ENCODE measurements at regions not wholly inside any gene's neighbourhood (a gene's known extent, or its start where the extent isn't known, plus 50 kb on each side); places are given as distances from the start of the nearest gene placed in this dataset.

DNA sequence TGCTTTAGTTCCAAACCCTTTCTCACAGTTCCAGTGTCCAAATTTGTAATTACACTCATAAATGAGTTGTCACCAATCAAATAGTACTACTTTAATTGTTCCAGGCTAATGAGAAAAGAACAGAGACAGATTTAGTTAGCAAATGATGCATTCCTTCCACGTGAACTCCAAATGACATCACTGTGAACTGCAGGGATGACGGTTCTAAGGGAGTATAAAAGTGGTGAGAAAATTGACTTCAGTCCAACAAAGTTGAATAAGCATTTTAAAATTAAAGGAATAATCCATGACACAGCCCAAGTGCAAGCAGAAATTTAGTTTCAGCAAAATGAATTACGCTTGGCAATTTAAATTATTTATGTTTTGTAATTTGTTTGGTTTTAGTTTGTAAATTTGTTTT lies 102.0 kb upstream of the LRATD1 start:
- peak in 2 of 8 experiments; percentile 74 to 79 for ATAC-seq (replicated peaks in 6 of 8)
- no peak overlapping the region for H3K27ac ChIP-seq
- no peaks in the 10 kb centered on the region for H3K4me1 ChIP-seq (replicated peaks in 1 of 2)
- 0 to 92% (median 69%) methylated on average over 2 to 3 of the region's 3 CpGs for WGBS, 10 experiments
- no peak overlapping the region for H3K4me3 ChIP-seq
- in situ Hi-C loops (cut with MboI; ENCODE audit: low pct_unique_long_range_greater_than_20kb in 2 of 9, low sequenced_read_pairs in 9 of 9, unreplicated experiment in 9 of 9) = no loop called here

DNA sequence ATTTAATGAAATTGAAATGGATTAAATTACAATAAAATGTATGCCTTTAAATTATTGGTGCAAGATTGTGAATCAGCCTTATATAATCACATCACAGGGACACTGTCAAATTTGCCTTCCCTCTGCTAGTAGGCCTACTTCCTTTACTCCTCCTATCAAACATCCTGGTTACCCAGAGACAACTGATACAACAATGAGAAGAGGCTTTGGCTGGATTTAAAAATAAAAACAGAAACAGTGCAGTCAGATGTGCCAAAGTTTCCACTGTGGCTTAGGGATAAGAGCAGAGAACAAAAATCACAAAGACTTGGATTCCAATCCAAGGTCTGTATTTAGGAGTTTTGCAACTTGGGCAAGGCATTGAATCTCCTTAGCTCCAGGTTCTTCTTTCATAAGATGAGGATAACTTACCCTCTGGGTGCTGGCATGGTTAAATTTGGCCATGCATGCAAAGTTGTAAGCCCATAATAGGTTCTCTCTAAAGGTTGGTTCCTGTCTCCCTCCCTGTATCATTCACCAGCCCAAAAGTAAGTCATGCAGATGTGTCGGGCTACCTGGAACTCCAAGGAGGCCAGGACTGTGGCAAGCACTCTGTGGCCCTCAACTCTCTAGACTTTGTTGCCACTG lies 99.3 kb upstream of the LRATD1 start:
- H3K27ac ChIP-seq = no peak overlapping the region
- 20 to 50% methylated on average over 1 of the region's 1 CpG; no CpG with 5 or more reads in 8 of the 10 experiments for WGBS, 10 experiments
- in situ Hi-C loops (cut with MboI; ENCODE audit: low pct_unique_long_range_greater_than_20kb in 2 of 9, low sequenced_read_pairs in 9 of 9, unreplicated experiment in 9 of 9) = no loop called here
- no peaks in the 10 kb centered on the region for H3K4me1 ChIP-seq (replicated peaks in 1 of 2)
- no peak overlapping the region for H3K4me3 ChIP-seq
- no peak for ATAC-seq (replicated peaks in 6 of 8)

DNA sequence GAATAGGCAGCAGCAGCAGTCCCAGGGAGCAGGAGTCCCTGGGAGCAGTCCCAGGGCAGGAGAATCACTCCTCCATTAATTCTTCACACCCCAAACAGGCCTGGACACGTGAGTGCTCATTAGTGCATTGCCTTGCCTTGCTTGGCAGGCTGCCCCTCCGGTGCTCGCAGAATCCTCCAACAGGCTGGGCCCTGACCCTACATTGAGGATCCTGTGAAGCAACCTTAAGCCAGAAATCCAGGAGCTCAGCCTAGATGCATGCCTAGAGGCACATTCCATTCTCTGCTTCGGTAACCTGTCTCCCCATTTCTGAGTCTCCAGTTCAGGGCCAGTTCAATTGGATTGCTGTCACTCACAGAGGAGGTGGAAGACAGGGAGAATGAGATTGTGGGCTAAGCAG lies 97.4 kb upstream of the LRATD1 start:
- 0 to 72% (median 62%) methylated on average over 1 to 4 of the region's 4 CpGs; no CpG with 5 or more reads in 7 of the 10 experiments for whole genome bisulfite sequencing, 10 experiments
- ATAC-seq (replicated peaks in 6 of 8) = no peak
- in situ Hi-C loops (cut with MboI; ENCODE audit: low pct_unique_long_range_greater_than_20kb in 2 of 9, low sequenced_read_pairs in 9 of 9, unreplicated experiment in 9 of 9) = no loop called here

DNA sequence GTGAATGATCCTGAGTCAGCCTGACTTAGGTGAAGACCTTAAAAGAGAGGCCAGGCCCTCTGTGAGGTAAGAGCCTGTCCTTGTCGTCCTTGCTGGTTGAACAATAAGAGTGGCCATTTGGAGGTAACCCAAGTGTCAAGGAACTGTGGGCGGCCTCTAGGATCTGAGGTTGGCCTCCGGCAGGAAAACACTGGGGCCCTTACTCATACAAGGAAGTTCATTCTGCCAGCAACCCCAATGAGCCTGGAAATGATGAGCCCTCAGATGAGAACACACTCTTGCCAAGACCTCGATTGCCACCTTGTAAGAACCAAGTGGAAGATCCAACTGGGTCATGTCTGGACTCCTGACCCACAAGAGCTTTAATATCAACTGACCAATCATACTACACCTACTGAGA lies 95.5 kb upstream of the LRATD1 start:
- no peak for ATAC-seq (replicated peaks in 6 of 8)
- WGBS, 10 experiments = 29 to 93% (median 78%) methylated on average over 1 to 4 of the region's 4 CpGs; no CpG with 5 or more reads in 4 of the 10 experiments
- Histone ChIP-seq H3K4me3 (no peak overlapping the region), H3K4me1 (replicated peaks in 1 of 2) (no peaks in the 10 kb centered on the region), H3K27ac (no peak overlapping the region)
- in situ Hi-C loops (cut with MboI; ENCODE audit: low pct_unique_long_range_greater_than_20kb in 2 of 9, low sequenced_read_pairs in 9 of 9, unreplicated experiment in 9 of 9) = no loop called here

More for the DNA sequence above, 97.4 kb upstream of the LRATD1 start:
- no peak overlapping the region for H3K4me3 ChIP-seq
- no peaks in the 10 kb centered on the region for H3K4me1 ChIP-seq (replicated peaks in 1 of 2)
- H3K27ac ChIP-seq = no peak overlapping the region

DNA sequence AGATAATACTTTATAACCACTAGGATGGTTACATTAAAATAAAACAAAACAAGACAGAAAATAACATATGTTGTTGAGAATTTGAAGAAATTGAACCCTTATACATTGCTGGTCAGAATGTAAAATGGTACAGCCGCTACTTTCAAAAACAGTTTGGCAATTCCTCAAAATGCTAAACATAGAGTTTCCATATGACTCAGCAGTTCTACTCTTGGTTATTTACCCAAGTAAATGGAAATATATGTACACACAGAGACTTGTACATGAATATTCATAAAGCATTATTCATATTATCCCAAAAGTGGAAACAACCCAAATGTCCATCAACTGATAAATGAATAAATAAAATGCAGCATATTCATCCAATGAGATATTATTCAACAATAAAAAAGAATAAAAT lies 92.5 kb upstream of the LRATD1 start:
- peak in 3 of 8 experiments; percentile 75 to 93 (median 84) for ATAC-seq (replicated peaks in 6 of 8)
- Histone ChIP-seq H3K4me1 (replicated peaks in 1 of 2) (peaks cover 0 to 3% of the 10 kb centered on the region in 2 donors), H3K4me3 (no peak overlapping the region), H3K27ac (no peak overlapping the region)
- 0 to 100% (median 83%) methylated on average over 1 of the region's 1 CpG; no CpG with 5 or more reads in 1 of the 10 experiments for WGBS, 10 experiments
- in situ Hi-C loops (cut with MboI; ENCODE audit: low pct_unique_long_range_greater_than_20kb in 2 of 9, low sequenced_read_pairs in 9 of 9, unreplicated experiment in 9 of 9) = no loop called here

DNA sequence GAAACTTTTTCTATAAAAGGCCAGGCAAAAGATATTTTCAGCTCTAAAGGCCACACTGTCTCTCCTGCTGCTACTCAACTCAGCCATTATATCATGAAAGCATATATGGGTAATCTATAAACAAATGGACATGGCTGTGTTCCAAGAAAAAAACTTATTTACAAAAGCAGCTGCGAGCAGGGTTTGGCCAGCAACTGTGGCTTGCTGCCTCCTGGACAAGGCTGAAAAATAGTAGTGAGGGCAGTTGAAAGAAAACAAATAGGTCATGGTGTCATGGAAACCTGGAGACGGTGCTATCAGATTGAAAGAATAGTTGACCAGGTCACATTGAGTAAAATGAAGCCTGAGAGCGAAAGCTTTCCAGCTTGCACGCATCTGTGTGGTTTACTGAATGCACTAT lies 89.2 kb upstream of the LRATD1 start:
- peak in 4 of 8 experiments; percentile 10 to 92 (median 34) for ATAC-seq (replicated peaks in 6 of 8)
- no peak overlapping the region for H3K27ac ChIP-seq
- H3K4me1 ChIP-seq (replicated peaks in 1 of 2) = peaks cover 0 to 3% of the 10 kb centered on the region in 2 donors
- WGBS, 10 experiments = 0 to 71% (median 52%) methylated on average over 1 to 4 of the region's 4 CpGs; no CpG with 5 or more reads in 3 of the 10 experiments
- in situ Hi-C loops (cut with MboI; ENCODE audit: low pct_unique_long_range_greater_than_20kb in 2 of 9, low sequenced_read_pairs in 9 of 9, unreplicated experiment in 9 of 9) = no loop called here
- H3K4me3 ChIP-seq = no peak overlapping the region

DNA sequence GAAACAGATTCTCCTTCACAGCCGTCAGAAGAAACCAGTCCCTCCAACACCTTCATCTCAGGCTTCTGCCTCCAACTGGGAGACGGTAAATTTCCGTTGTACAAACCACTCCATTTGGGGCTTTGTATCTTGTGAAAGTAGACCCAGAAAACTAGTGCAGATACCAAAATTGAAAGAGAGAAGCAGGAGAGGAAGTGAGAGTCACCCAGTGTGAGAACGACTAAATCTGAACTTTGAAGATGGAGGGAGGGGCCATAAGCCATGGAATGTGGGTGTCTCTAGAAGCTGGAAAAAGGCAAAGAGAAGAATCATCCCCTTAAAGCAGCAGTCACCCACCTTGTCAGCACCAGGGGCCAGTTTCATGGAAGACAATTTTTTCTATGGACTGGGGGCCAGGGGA lies 88.3 kb upstream of the LRATD1 start:
- in situ Hi-C loops (cut with MboI; ENCODE audit: low pct_unique_long_range_greater_than_20kb in 2 of 9, low sequenced_read_pairs in 9 of 9, unreplicated experiment in 9 of 9) = no loop called here
- Histone ChIP-seq H3K4me3 (no peak overlapping the region), H3K27ac (no peak overlapping the region), H3K4me1 (replicated peaks in 1 of 2) (peaks cover 0 to 3% of the 10 kb centered on the region in 2 donors)
- WGBS, 10 experiments = 33 to 100% (median 74%) methylated on average over 1 to 4 of the region's 4 CpGs; no CpG with 5 or more reads in 2 of the 10 experiments
- no peak for ATAC-seq (replicated peaks in 6 of 8)

DNA sequence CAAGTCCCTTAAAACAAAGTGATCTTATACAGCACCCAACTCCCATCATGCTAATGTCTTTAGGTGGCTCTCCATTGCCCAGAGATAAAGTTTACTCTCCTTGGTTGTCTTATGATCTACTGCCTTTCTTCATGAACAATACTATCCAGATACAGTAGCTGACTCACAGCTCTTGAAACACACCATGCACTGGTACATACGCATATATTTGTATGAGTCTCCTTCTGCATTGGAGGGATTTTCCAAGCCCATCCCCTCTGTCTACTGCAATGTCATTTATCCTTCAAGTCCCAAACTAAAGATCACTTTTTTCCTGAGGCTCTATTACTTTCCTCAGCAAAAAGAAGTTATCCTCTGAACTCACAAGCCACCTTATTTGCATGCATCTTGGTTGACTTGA lies 84.7 kb upstream of the LRATD1 start:
- H3K4me1 ChIP-seq (replicated peaks in 1 of 2) = peaks cover 0 to 3% of the 10 kb centered on the region in 2 donors
- H3K27ac ChIP-seq = no peak overlapping the region
- WGBS, 10 experiments = 40 to 100% (median 100%) methylated on average over 1 of the region's 1 CpG; no CpG with 5 or more reads in 5 of the 10 experiments
- H3K4me3 ChIP-seq = no peak overlapping the region
- in situ Hi-C loops (cut with MboI; ENCODE audit: low pct_unique_long_range_greater_than_20kb in 2 of 9, low sequenced_read_pairs in 9 of 9, unreplicated experiment in 9 of 9) = no loop called here
- ATAC-seq (replicated peaks in 6 of 8) = peak in 2 of 8 experiments; percentile 75 to 77

DNA sequence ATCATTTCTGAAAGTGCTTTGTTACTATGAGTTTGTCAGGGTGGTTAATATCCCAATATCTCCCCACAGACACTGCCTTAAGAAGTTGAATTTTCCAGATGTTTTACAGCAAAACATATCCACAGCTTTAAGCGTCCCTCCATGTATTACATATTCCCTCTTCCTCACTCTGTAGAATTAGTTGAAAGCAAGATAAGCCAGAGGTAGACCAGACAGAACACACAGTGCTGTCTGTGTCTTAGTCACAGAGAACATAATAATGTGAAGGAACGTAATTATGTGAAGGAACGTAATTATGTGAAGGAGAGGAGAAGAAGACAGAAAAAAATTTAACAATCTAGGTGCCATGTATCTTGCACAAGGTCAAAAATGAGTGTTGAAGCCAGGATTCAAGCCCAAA lies 81.9 kb upstream of the LRATD1 start:
- Histone ChIP-seq H3K4me3 (no peak overlapping the region), H3K27ac (no peak overlapping the region), H3K4me1 (replicated peaks in 1 of 2) (no peaks in the 10 kb centered on the region)
- 67 to 100% (median 87%) methylated on average over 1 to 3 of the region's 3 CpGs; no CpG with 5 or more reads in 2 of the 10 experiments for WGBS, 10 experiments
- in situ Hi-C loops (cut with MboI; ENCODE audit: low pct_unique_long_range_greater_than_20kb in 2 of 9, low sequenced_read_pairs in 9 of 9, unreplicated experiment in 9 of 9) = no loop called here
- ATAC-seq (replicated peaks in 6 of 8) = no peak

DNA sequence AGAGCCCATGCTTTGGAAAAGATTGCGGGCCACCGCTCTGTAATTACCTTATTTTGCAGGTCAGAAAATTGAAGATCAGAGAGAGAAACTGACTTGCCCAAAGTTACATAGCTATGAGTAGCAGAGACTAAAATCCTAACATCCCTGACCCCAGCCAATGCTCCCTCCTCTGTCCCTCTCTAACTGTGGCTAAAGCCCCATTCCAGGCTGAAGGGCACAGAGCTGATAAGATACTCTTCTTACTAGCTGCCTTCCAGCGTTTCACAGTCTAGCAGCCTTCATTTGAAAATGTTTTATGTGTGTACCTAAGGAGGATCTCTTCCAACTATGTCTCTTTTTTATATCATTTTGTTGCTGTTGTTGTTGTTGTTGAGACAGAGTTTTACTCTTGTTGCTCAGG lies 81.4 kb upstream of the LRATD1 start:
- ATAC-seq (replicated peaks in 6 of 8) = no peak
- 80 to 100% (median 100%) methylated on average over 1 to 3 of the region's 3 CpGs; no CpG with 5 or more reads in 3 of the 10 experiments for WGBS, 10 experiments
- in situ Hi-C loops (cut with MboI; ENCODE audit: low pct_unique_long_range_greater_than_20kb in 2 of 9, low sequenced_read_pairs in 9 of 9, unreplicated experiment in 9 of 9) = no loop called here
- Histone ChIP-seq H3K4me3 (no peak overlapping the region), H3K4me1 (replicated peaks in 1 of 2) (no peaks in the 10 kb centered on the region), H3K27ac (no peak overlapping the region)

DNA sequence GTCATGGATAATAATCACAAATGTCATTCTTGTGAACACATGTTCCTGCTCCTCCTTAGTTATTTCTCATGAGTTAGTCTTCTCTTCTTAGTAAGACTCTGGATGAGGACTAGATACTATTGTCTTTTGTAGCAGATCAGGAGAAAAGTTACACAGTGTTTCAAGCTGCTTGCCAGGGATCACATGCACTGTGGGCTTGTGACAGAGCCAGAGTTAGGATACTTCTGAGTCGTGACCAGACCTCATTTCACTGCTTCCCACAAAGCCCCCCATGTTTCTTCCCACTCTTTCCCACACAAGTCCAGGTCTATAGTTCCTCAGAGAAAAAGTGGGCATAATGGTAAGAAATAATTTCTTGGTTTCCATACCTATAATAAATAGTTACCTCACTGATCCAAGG lies 80.2 kb upstream of the LRATD1 start:
- no peak overlapping the region for H3K27ac ChIP-seq
- no peak for ATAC-seq (replicated peaks in 6 of 8)
- 10 to 83% (median 67%) methylated on average over 1 of the region's 1 CpG; no CpG with 5 or more reads in 5 of the 10 experiments for WGBS, 10 experiments
- H3K4me3 ChIP-seq = no peak overlapping the region
- no peaks in the 10 kb centered on the region for H3K4me1 ChIP-seq (replicated peaks in 1 of 2)
- in situ Hi-C loops (cut with MboI; ENCODE audit: low pct_unique_long_range_greater_than_20kb in 2 of 9, low sequenced_read_pairs in 9 of 9, unreplicated experiment in 9 of 9) = no loop called here

DNA sequence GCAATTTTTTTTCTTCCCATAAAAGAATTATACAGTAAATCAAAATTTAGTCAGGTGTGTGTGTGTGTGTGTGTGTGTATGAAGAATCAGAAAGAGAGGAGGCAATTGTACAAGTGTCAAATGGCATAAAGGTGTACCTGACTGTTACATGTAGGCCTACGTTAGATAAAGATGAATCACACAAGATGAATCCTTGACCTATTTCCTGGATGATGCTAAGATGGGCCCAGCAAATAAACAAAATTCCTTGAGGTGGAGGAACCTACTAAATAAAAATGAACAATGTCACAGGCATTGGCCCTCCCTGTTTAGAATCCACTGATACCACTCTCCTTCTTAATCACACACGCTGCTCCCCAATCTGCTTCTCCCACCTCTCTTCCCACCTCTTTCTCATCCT lies 79.7 kb upstream of the LRATD1 start:
- in situ Hi-C loops (cut with MboI; ENCODE audit: low pct_unique_long_range_greater_than_20kb in 2 of 9, low sequenced_read_pairs in 9 of 9, unreplicated experiment in 9 of 9) = no loop called here
- no peak for ATAC-seq (replicated peaks in 6 of 8)
- H3K27ac ChIP-seq = no peak overlapping the region
- no peak overlapping the region for H3K4me3 ChIP-seq
- H3K4me1 ChIP-seq (replicated peaks in 1 of 2) = no peaks in the 10 kb centered on the region
- 86 to 100% (median 100%) methylated on average over 1 to 2 of the region's 2 CpGs; no CpG with 5 or more reads in 1 of the 10 experiments for WGBS, 10 experiments

DNA sequence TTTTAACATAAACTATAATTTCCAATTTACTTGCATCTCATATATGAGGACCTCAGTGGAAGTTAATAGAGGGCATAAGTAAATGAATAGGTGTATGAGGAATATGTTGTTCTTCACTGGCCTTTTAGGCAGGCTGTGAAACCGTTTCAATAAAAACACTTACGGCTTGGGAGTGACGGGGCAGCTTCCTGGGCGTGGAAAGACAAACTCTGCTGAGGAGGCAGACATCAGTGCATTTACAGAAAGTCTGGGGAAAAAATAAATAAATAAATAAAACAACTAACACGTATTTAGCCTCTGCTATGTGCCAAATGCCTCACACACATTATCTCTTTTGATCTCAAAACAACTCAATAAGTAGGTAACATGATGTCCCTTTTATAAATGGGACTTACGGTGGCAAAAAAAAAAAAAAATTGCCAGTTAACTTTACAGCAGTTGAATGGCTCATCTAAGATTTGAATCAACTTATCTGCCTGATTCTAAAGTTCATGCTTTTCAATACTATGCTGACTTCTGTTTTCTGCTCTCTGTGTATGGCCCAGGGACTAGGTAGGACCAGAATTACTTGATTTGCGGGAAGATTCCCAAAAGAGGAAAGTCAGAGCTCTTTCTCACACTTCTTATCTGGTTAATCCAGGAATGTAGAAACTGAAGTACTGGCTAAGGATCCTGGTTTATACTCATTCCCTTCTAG lies 77.5 kb upstream of the LRATD1 start:
- no peak overlapping the region for H3K4me3 ChIP-seq
- WGBS, 10 experiments = 48 to 100% (median 83%) methylated on average over 1 to 7 of the region's 7 CpGs
- no peaks in the 10 kb centered on the region for H3K4me1 ChIP-seq (replicated peaks in 1 of 2)
- no peak overlapping the region for H3K27ac ChIP-seq
- no peak for ATAC-seq (replicated peaks in 6 of 8)
- in situ Hi-C loops (cut with MboI; ENCODE audit: low pct_unique_long_range_greater_than_20kb in 2 of 9, low sequenced_read_pairs in 9 of 9, unreplicated experiment in 9 of 9) = no loop called here
